ENCODE measurements at regions not wholly inside any gene's neighbourhood (a gene's known extent, or its start where the extent isn't known, plus 50 kb on each side); places are given as distances from the start of the nearest gene placed in this dataset.

DNA sequence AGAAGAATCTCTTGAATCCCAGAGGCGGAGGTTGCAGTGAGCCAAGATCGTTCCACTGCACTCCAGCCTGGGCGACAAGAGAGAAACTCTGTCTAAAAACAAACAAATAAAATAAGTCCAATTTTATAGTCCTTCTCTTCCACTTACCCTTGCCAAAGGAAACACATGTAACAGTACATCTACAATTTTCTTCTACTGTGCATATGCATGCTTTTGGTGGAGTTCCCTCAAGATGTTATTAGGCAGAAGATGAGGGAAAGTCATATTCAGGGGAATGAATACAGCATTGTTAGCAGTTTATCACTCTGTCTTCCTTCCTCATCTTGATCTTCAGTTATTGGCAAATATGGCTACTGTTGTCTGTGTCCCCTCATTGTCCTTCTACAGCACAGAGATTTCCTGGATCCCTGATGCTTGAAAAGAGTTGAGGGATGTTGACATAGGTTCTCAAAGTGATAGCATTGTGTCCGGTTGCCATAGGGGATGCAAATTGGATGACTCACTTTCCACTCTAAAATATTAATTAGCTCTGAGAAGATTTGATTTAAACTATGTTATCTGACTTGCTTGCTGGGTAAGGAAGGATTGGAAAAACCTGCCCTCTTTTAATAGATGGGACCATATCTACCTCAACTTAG, 1173.6 kb downstream of the KCNT2 start:
- no peak for DNase-seq
- ATAC-seq (ENCODE audit: poor library complexity), result no peak
- intact Hi-C loops (cut with DNase I), result no loop called here

DNA sequence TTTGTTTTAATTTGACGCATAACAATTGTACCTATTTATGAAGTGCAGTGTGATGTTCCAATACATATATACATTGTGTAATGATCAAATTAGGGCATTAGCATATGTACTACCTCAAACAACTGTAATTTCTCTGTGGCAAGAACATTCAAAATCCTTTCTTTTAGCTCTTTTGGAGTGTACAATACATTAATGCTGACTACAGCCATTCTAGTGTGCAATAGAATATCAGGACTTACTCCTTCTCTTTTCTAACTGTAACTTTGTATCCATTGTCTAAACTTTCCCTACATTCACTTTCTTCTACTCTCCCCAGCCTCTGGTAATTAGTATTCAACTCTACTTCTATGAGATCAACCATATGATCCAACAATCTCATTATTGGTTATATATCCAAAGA, 1177.4 kb downstream of the KCNT2 start:
- ATAC-seq (ENCODE audit: poor library complexity) (no peak), DNase-seq (no peak)
- intact Hi-C loops (cut with DNase I), result no loop called here

DNA sequence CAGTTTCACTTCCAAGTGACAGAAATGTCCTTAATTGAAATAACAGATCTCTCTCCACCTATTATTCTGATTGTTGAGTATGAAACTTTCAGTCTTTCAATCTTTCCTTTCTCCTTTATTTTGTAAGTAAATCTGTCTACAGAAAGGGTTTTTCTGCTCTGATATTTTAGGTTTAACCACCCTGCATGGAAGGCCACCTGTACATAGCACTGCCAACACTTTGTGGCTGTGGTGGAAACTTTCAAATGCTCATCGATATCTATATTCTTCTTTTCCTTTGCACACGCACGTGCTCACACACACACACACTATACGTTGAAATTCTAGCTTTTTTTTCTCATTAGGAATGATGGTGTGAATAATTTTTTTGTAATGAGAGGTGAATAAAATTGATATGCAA, 1179.3 kb downstream of the KCNT2 start:
- intact Hi-C loops (cut with DNase I), result no loop called here
- ATAC-seq (ENCODE audit: poor library complexity) (no peak), DNase-seq (no peak)

DNA sequence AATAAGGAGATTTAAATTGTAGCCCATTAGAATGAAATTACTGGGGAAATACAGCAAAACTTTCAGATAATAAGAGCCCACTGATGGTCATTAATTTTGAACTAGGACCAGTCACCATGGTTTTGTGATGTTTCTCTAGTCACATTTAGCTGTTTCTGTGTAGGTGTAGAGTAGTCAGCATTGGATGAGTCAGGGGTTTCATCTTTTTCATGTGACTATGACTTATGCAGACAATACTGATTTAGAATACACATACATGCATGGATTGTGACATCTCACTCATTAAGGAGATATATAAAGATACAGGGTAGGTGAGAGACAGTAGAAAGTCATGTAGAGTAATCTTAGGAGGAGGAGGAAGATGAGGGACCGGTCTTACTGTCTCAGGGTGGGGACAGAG, 1192.7 kb downstream of the KCNT2 start:
- intact Hi-C loops (cut with DNase I), result no loop called here
- DNase-seq (no peak), ATAC-seq (ENCODE audit: poor library complexity) (no peak)

DNA sequence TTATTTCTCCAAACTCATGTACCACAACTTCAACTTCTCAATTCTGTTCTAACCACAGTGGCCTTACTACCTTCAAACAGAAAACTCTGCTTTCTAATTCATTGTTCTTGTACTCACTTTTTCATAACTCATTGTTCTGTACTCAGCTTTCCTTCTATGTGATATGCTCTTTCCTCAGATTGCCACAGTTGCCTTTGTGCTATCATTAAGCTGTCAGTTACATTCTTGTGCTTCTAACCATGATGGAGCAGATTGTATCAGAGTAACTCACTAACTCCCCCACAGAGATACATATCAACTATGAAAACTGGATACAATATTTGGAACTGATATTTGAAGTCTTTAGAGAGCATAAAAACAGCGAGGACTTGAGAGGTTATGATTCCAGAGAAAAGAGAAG, 1213.7 kb downstream of the KCNT2 start:
- no peak for ATAC-seq (ENCODE audit: poor library complexity)
- no peak for DNase-seq
- intact Hi-C loops (cut with DNase I), result no loop called here

DNA sequence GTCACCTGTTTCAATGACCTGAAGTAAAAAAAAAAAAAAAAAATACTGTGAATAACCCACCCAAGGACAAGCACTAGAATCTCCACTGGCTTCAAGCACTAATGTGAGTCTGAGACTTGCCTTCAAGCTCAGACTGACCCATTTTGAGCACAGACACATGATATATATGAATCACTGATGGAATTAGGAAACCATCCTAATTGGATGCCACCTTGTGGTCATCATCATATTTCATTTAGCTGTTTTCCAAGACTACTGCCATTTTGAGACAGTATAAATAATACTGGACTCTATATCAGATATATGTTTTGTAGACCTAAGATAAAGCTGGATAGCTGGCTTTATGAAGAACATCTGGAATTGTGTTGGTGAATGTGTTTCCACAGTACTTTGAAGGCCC, 1232.0 kb downstream of the KCNT2 start:
- ATAC-seq (ENCODE audit: poor library complexity) (no peak), DNase-seq (no peak)
- intact Hi-C loops (cut with DNase I), result no loop called here

DNA sequence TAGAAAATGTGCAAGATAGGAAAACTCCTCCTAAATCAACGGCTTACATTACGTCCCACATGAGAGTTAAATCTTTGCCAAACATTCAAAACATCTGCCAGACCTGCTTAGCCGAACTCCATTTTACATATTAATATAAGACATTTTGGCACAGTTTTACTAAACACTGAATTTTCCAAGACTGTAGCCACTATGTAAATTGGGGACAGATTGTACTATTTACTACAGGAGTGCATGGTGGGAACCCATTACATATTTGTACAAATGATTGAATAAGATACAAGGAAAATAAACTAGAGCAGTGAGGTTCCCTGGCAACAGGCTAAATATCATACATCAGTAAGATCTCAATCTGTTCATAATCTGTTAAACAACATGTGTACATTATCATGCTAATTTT, 1234.4 kb downstream of the KCNT2 start:
- ATAC-seq (ENCODE audit: poor library complexity) (no peak), DNase-seq (no peak)
- intact Hi-C loops (cut with DNase I), result no loop called here

DNA sequence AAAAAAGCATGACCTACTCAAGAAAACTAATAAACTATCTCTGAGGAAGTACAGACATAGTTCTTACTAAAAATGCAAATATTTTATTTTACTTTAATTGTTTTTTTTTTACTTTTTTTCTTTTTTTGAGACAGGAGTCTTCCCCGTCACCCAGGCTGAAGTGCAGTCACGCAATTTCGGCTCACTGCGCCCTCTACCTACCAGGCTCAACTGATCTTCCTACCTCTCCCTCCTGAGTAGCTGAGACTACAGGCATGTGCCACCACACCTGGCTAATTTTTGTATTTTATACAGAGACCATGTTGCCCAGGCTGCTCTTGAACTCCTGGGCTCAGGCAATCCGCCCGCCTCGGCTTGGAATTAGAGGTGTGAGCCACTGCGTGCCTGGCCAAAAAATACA, 1263.1 kb downstream of the KCNT2 start:
- intact Hi-C loops (cut with DNase I), result no loop called here
- no peak for DNase-seq
- no peak for ATAC-seq (ENCODE audit: poor library complexity)

DNA sequence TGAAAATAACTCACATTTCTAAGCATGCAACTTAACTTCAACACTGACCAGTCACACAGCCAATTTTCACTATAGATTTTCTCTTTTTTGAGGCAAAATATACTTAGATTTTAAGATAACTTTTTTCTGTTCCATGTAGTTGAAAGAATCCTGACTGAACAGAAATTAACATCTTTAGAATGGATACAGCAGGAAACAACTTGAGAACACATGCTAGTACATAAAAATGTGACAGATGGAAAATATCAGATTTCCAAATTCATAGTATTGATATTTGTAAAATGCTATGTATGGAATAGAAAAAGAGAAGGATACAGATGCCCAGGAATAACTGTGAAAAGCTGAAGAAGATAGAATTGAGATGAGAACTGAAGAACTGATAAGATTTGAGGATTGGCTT, 1270.6 kb downstream of the KCNT2 start:
- intact Hi-C loops (cut with DNase I), result no loop called here
- ATAC-seq (ENCODE audit: poor library complexity) (no peak), DNase-seq (no peak)

DNA sequence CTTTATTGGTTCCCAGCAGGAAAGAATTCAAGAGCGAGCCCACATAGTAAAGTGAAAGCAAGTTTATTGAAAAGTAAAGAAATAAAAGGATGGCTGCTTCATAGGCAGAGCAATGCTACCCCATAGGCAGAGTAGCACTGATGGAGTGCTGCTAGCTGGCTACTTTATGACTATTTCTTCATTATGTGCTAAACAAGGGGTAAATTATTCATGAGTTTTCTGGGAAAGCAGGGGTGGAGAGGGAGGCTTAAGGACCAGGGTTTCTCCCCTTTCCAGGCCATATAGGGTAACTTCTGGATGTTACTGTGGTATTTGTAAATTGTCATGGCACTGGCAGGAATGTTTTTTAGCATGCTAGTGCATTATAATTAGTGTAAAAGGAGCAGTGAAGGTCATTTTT, 1271.4 kb downstream of the KCNT2 start:
- no peak for DNase-seq
- ATAC-seq (ENCODE audit: poor library complexity), result no peak
- intact Hi-C loops (cut with DNase I), result no loop called here

DNA sequence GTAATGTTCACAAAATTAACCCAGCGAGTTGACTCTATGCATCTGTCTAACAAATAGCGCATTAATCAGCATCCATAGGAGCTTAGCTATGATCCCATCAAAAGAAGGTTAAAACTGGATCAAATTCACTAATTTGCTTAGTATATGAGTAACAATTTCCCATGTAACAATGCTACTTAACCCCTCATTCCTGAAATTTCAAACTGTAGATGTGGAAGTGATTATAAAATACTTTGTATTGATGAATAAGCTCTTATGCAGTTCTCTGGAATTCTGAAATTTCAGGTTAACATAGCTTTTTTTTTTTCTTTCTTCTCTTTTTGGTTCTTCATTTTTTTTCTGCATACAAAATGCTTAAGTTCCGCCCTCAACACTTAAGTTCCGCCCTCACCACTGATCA, 1272.7 kb downstream of the KCNT2 start:
- intact Hi-C loops (cut with DNase I), result no loop called here
- ATAC-seq (ENCODE audit: poor library complexity) (no peak), DNase-seq (no peak)

DNA sequence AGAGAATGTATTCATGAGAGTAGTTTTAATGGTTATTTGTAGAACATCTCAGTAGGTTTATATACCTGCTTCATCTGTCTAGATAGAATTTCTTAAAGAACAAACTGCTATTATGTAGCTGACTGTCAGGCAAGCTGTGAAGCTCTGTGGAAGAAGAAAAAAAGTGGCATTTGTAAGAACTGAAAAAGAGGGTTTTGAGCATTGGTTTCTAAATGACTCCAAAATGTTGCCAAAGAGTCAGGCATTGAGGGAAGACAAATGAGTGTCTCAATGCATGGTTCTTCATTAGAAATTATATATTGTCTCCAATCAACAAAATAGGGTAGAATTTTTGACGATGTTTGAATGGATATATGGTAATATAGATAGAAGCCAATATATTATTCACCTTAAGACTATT, 1276.1 kb downstream of the KCNT2 start:
- DNase-seq, result no peak
- intact Hi-C loops (cut with DNase I), result no loop called here
- ATAC-seq (ENCODE audit: poor library complexity), result no peak

DNA sequence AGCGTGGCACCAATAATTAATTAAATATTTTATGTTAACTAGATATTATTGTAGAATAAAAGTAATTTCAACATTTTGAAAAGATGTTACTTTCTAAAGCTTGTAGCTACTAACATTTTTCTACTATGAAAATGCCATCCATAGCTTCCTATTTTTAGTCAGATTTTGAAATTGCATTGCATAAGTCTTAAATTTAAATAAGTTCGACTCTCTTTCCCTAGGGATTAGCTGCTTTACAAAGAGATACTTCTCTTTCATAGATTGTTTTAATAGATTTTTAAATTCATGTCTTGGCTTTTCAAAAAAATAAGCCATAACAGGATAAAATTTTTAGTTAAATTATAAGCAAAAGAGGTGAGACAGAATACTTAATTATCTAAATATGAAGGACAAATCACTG, 1279.6 kb downstream of the KCNT2 start:
- intact Hi-C loops (cut with DNase I), result no loop called here
- DNase-seq (no peak), ATAC-seq (ENCODE audit: poor library complexity) (no peak)

DNA sequence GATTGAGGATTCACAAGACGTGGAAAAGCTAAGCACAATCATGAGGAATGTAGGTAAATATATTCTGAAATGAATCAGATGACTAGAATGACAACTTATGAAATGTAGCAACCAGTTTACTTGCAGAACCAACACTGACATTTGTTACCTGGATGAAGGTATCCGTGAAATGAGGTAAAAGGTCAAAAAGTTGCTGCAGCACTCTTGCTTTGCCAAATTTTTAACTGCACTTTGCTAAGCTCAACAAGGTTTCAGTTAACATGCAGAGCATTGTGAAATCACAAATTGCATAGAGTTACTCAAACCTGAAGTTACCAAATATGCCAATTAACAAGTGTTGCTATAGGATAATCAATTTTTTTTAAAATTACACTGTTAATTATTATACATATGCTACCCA, 1280.1 kb downstream of the KCNT2 start:
- intact Hi-C loops (cut with DNase I), result no loop called here

DNA sequence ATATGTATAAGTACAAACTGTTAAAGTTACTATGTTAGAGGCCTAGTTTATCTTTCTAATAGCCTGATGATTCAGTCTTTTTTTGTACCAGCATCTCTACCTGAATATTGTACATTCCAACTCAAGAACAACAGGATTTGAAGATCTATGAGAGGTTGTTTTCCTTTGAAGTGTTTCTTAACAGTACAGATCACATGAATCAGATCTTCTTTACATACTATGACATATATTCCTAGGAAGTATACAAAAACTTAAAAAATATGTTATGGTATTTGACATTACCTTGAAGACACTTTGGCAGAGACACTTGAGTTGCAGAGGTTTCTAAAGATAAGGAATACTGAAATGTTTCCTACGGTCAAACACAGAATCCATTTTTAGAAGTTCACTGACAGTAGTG, 1280.9 kb downstream of the KCNT2 start:
- ATAC-seq (ENCODE audit: poor library complexity) (no peak), DNase-seq (no peak)
- intact Hi-C loops (cut with DNase I), result no loop called here

More for the DNA sequence above, 1280.1 kb downstream of the KCNT2 start:
- DNase-seq (no peak), ATAC-seq (ENCODE audit: poor library complexity) (no peak)

DNA sequence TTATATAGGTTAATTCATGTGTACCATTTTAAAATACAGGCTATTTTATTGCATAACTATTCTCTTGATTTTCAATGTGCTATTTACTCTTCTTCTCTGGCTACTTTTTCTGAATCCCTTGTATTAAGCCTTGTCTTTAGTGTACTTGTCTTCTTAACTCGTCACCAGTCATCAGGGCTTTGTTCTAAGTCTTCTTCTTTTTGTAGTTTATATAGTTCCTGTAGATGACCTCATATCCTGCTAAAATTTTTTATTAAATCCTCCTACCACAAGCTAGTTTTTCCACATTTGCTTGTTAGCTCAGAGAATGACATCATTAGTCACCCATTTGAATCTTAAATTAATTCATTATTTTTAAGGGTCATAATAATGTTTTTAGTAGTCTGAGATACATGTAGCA, 1281.9 kb downstream of the KCNT2 start:
- ATAC-seq (ENCODE audit: poor library complexity) (no peak), DNase-seq (no peak)
- intact Hi-C loops (cut with DNase I), result no loop called here

DNA sequence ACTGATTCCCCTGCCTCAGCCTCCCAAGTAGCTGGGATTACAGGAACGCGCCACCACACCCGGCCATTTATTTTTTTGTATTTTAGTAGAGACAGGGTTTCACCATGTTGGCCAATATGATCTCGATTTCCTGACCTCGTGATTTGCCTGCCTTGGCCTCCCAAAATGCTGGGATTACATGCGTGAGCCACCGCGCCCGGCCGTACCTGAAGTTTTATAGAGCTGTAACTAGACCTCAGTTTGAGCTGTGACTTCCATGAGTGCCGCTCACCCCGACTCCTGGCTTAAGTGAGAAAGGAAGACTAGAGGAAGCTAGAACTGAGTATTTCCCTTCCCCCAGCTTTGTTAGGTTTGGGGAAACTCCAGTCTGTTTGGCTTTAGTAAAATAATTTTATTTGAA, 1283.1 kb downstream of the KCNT2 start:
- DNase-seq (peak; percentile 26), ATAC-seq (ENCODE audit: poor library complexity) (no peak)
- intact Hi-C loops (cut with DNase I), result no loop called here

DNA sequence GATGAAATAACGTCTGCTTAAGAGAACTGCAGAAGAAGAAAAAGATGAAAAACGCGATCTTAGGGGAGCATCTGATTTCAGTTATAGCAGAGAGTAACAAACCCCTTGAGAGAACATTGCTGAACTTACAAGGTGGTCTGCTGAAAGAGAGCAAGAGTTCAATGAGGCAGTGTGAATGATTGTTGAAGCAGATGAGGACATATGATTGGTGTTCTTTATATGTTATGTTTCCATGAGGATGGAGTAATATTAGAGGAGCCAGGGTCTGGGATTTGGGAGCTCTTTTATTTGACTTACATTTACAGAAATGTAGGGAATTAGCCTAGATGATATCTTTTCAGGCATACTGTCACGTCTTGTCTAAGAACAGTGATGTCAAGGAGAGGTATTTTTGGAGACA, 1302.0 kb downstream of the KCNT2 start:
- ATAC-seq (ENCODE audit: poor library complexity), result no peak

DNA sequence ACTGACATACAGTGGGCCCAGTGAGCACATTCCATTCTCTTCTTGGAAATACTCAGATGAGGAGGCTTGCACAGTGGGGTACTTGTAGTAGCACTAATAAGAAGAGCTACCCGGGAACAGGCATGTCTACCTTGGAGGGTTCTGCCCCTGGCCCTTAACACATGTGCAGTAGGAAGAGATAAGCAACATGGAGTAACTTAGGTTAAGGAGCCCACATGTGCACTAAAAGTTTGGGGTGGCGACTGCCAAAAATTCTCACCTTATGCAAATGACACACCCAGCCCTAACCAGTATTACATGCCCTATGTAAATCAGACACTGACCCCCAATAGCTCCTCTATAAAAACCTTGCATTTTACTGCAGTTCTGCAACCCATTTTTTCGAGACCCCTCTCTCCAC, 1313.3 kb downstream of the KCNT2 start:
- intact Hi-C loops (cut with DNase I), result no loop called here
- no peak for DNase-seq
- ATAC-seq (ENCODE audit: poor library complexity), result no peak

More for the DNA sequence above, 1302.0 kb downstream of the KCNT2 start:
- intact Hi-C loops (cut with DNase I), result no loop called here
- no peak for DNase-seq

DNA sequence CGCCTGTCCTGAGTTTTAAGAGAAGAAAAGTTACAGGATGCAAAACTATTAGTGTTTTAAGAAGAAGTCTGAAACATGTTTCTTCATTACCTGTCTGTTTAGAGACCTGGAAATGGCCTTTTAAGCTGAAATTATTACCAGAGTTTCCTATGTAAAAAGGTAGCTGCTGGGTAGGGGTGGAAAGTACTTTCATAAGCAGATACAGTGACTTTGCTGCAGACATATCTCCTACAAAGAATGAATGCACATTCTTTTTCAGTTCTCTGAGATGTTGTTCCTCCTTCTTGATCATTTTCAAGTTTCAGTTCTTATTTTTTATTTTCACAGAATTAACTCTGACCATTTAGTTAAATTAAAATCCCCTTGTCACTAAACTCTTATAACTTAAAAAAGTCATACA, 1329.6 kb downstream of the KCNT2 start:
- ATAC-seq (ENCODE audit: poor library complexity) (no peak), DNase-seq (no peak)
- intact Hi-C loops (cut with DNase I), result no loop called here

DNA sequence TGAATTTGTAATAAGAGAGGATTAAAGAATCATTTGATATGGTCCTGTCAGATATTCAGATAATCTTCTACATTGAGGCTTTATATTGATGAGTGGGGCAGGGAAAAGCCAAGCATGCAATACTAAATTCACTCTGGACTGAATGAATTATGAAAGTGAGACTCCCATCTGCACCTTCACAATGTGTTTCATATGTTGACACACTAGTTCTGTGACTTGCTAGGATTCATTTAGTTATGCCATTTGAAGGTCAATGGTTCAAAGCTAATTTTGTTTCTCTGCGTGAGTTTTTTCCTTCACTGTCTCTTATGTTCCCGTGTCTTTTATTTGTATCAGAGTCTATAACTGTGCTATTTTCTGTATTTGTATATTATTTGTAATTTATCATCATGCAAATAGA, 1332.5 kb downstream of the KCNT2 start:
- ATAC-seq (ENCODE audit: poor library complexity), result no peak
- DNase-seq, result no peak
- intact Hi-C loops (cut with DNase I), result no loop called here

DNA sequence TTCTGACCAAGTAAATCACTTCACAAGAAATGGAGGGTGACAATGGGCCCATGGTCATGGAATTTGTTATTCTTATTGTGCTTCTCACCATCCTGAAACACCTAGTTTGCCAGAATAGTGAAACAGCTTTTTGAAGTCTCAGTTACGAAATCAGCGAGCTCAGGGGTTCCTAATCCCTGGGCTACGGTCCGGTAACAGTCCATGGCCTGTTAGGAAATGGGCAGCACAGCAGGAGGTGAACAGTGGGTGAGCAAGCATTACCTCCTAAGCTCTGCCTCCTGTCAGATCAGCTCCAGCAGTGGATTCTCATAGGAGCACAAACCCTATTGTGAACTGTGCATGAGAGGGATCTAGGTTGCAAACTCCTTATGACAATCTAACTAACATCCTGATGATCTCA, 1356.3 kb downstream of the KCNT2 start:
- intact Hi-C loops (cut with DNase I), result no loop called here
- no peak for DNase-seq
- no peak for ATAC-seq (ENCODE audit: poor library complexity)

All from Right ventricle myocardium superior (tissue), 1 donor.